Gastrocnemius medialis (tissue), 4 donors: ENCODE measurements at regions not wholly inside any gene's neighbourhood (a gene's known extent, or its start where the extent isn't known, plus 50 kb on each side); places are given as distances from the start of the nearest gene placed in this dataset.
"Not testable (repeated sequence)": the region's sequence is repeated elsewhere in the genome, so short reads cannot be mapped to it uniquely, and the experiment has no call there.

ENCODE experiments used
- ATAC-seq, 2 donors: fragments of 150-250 bp; one replicate each; pipeline ENCODE4 v1.9.1; 2016
- DNase-seq, 2 donors: peaks; one replicate each; pipeline ENCODE4 v3.0.0-alpha.2; 2019
- H3K27ac ChIP-seq, 4 donors: fragments of 200-600 bp; sonication (generic); 1 replicate in 1 of 4; 2 replicates in 3 of 4; pipeline ENCODE4 v1.5.1; 2016 to 2018; ENCODE audit warnings: mild to moderate bottlenecking in 2 of 4, moderate library complexity in 1 of 4
- H3K27me3 ChIP-seq, 3 donors: fragments of 200-600 bp; sonication (generic) in 2 of 3; 1 replicate in 1 of 3; 2 replicates in 2 of 3; pipeline versions ENCODE4 v1.5.1 to v1.6.0; 2016 to 2019; ENCODE audit warnings: mild to moderate bottlenecking in 1 of 3, moderate library complexity in 1 of 3
- H3K36me3 ChIP-seq, 2 donors: fragments of 200-600 bp; sonication (generic) in 1 of 2; one replicate each; pipeline ENCODE4 v1.5.1; 2017 to 2018
- H3K4me1 ChIP-seq, 2 donors: fragments of 200-600 bp; sonication (generic) in 1 of 2; one replicate each; pipeline ENCODE4 v1.5.1; 2016 to 2017; ENCODE audit warnings: mild to moderate bottlenecking in 2 of 2
- H3K4me3 ChIP-seq, 4 donors: fragments of 200-600 bp; sonication (generic) in 3 of 4; 1 replicate in 1 of 4; 2 replicates in 3 of 4; pipeline ENCODE4 v1.5.1; 2016 to 2019; ENCODE audit warnings: mild to moderate bottlenecking in 2 of 4
- H3K9me3 ChIP-seq, 3 donors: fragments of 200-600 bp; sonication (generic) in 2 of 3; 1 replicate in 1 of 3; 2 replicates in 2 of 3; pipeline ENCODE4 v1.5.1; 2016 to 2019
- POLR2A ChIP-seq, 2 donors: fragments of 450-650 bp; IDR thresholded peaks; one replicate each; pipeline ENCODE4 v1.6.1; 2017; ENCODE audit warnings: antibody characterized with exemption in 2 of 2, mild to moderate bottlenecking in 2 of 2, moderate library complexity in 2 of 2
- in situ Hi-C, 4 donors: fragments of 200-750 bp; cut with MboI; loops; one replicate each; pipeline versions ENCODE4 v1.15.0 to v1.8.0; 2017; ENCODE audit warnings: low sequenced_read_pairs in 4 of 4
- intact Hi-C: fragments of 100-400 bp; cut with DNase I; formaldehyde crosslinking; loops from one replicate; pipeline ENCODE4 v1.15.1; 2023; ENCODE audit warnings: low total_unique reads
- TF ChIP-seq, protein P1 (sequence below), 5 experiments: fragments of 450-650 bp in 3 of 5; fragments of 200-600 bp in 2 of 5; sonication (generic) in 2 of 5; IDR thresholded peaks in 4 of 5; conservative IDR thresholded peaks in 1 of 5; 1 replicate in 4 of 5; 2 replicates in 1 of 5; pipeline ENCODE4 v1.5.1; 2016 to 2019; ENCODE audit warnings: antibody characterized with exemption in 5 of 5, mild to moderate bottlenecking in 3 of 5, moderate library complexity in 3 of 5

GRCh38 chr19:20273376-20273775 lies 106.4 kb downstream of the ZNF486 start:
- TF ChIP-seq, protein P1, sequence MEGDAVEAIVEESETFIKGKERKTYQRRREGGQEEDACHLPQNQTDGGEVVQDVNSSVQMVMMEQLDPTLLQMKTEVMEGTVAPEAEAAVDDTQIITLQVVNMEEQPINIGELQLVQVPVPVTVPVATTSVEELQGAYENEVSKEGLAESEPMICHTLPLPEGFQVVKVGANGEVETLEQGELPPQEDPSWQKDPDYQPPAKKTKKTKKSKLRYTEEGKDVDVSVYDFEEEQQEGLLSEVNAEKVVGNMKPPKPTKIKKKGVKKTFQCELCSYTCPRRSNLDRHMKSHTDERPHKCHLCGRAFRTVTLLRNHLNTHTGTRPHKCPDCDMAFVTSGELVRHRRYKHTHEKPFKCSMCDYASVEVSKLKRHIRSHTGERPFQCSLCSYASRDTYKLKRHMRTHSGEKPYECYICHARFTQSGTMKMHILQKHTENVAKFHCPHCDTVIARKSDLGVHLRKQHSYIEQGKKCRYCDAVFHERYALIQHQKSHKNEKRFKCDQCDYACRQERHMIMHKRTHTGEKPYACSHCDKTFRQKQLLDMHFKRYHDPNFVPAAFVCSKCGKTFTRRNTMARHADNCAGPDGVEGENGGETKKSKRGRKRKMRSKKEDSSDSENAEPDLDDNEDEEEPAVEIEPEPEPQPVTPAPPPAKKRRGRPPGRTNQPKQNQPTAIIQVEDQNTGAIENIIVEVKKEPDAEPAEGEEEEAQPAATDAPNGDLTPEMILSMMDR (IDR thresholded peaks at IDR 0.05 in 4 of 5, conservative IDR thresholded peaks at IDR 0.05 in 1 of 5), result no peak
- no peak for TF ChIP-seq POLR2A (IDR thresholded peaks at IDR 0.05)
- H3K27ac ChIP-seq, result no peak overlapping the region
- H3K4me1 ChIP-seq, result no peaks in the 10 kb centered on the region
- no peaks in the 10 kb centered on the region for H3K36me3 ChIP-seq
- in situ Hi-C loops, result no loop called here
- ATAC-seq (no peak), DNase-seq (no peak)
- H3K9me3 ChIP-seq, result no peaks in the 10 kb centered on the region
- no peaks in the 10 kb centered on the region for H3K27me3 ChIP-seq
- intact Hi-C loops, result no loop called here
- H3K4me3 ChIP-seq, result no peak overlapping the region

- H3K9me3 ChIP-seq, H3K27ac ChIP-seq, DNase-seq, in situ Hi-C loops, H3K4me1 ChIP-seq, H3K27me3 ChIP-seq, H3K36me3 ChIP-seq, ATAC-seq, H3K4me3 ChIP-seq, intact Hi-C loops: not testable (repeated sequence)
Measured at GRCh38 chr19:20272627-20273010, 105.6 kb downstream of the ZNF486 start.

GRCh38 chr19:20271927-20272626 lies 105.1 kb downstream of the ZNF486 start:
- H3K36me3 ChIP-seq, H3K4me3 ChIP-seq, H3K4me1 ChIP-seq, DNase-seq, H3K9me3 ChIP-seq, ATAC-seq, intact Hi-C loops, H3K27ac ChIP-seq, in situ Hi-C loops, H3K27me3 ChIP-seq: not testable (repeated sequence)

GRCh38 chr19:20271215-20271926 lies 104.4 kb downstream of the ZNF486 start:
- no peak overlapping the region for H3K27ac ChIP-seq
- no peaks in the 10 kb centered on the region for H3K4me1 ChIP-seq
- TF ChIP-seq, protein P1 (IDR thresholded peaks at IDR 0.05 in 4 of 5, conservative IDR thresholded peaks at IDR 0.05 in 1 of 5), result no peak
- TF ChIP-seq POLR2A (IDR thresholded peaks at IDR 0.05), result no peak
- intact Hi-C loops (no loop called here), in situ Hi-C loops (no loop called here)
- no peaks in the 10 kb centered on the region for H3K9me3 ChIP-seq
- no peak for ATAC-seq
- no peaks in the 10 kb centered on the region for H3K27me3 ChIP-seq
- H3K4me3 ChIP-seq, result no peak overlapping the region
- DNase-seq, result no peak
- H3K36me3 ChIP-seq, result no peaks in the 10 kb centered on the region

DNA sequence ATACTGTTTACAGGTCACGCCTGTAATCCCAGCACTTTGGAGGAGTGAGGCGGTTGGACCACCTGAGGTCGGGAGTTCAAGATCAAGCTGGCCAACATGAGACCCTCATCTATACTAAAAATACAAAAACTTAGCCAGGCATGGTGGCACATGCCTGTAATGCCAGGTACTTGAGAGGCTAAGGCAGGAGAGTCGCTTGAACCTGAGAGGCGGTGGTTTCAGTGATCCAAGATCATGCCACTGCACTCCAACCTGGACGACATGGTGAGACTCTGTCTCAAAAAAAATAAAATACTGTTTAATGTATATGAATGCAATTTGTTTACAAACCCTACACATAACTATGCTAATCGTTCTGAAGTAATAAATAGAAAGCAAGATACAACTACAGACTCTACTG lies 102.4 kb downstream of the ZNF486 start:
- Histone ChIP-seq H3K9me3 (no peaks in the 10 kb centered on the region), H3K4me3 (no peak overlapping the region), H3K36me3 (no peaks in the 10 kb centered on the region), H3K27me3 (no peaks in the 10 kb centered on the region), H3K27ac (no peak overlapping the region), H3K4me1 (no peaks in the 10 kb centered on the region)
- DNase-seq (no peak), ATAC-seq (no peak)
- intact Hi-C loops (no loop called here), in situ Hi-C loops (no loop called here)
- no peak for TF ChIP-seq POLR2A (IDR thresholded peaks at IDR 0.05)
- TF ChIP-seq, protein P1 (IDR thresholded peaks at IDR 0.05 in 4 of 5, conservative IDR thresholded peaks at IDR 0.05 in 1 of 5), result no peak

DNA sequence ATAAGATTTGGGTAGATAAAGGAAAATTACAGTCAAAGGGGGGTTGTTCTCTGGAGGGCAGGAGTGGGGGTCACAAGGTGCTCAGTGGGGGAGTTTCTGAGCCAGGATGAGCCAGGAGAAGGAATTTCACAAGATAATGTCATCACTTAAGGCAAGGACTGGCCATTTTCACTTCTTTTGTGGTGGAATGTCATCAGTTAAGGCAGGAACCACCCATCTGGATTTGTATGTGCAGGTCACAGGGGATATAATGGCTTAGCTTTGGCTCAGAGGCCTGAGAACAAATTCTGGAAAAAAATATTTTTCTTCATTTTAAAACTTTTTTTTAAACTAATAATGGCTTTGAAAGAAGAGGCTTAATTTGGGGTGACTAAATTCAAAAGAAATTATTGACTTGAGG lies 94.5 kb downstream of the ZNF486 start:
- DNase-seq, intact Hi-C loops: not testable (repeated sequence)

GRCh38 chr19:20260738-20261137 lies 93.7 kb downstream of the ZNF486 start:
- H3K27me3 ChIP-seq, H3K36me3 ChIP-seq, H3K27ac ChIP-seq, intact Hi-C loops, H3K4me1 ChIP-seq, DNase-seq, ATAC-seq, in situ Hi-C loops, H3K4me3 ChIP-seq, H3K9me3 ChIP-seq: not testable (repeated sequence)

More for the DNA sequence above, 94.5 kb downstream of the ZNF486 start:
- H3K36me3 ChIP-seq, H3K27ac ChIP-seq, H3K4me1 ChIP-seq, H3K9me3 ChIP-seq, H3K4me3 ChIP-seq, H3K27me3 ChIP-seq, in situ Hi-C loops, ATAC-seq: not testable (repeated sequence)
